ENCODE measurements at regions not wholly inside any gene's neighbourhood (a gene's known extent, or its start where the extent isn't known, plus 50 kb on each side); places are given as distances from the start of the nearest gene placed in this dataset.

DNA sequence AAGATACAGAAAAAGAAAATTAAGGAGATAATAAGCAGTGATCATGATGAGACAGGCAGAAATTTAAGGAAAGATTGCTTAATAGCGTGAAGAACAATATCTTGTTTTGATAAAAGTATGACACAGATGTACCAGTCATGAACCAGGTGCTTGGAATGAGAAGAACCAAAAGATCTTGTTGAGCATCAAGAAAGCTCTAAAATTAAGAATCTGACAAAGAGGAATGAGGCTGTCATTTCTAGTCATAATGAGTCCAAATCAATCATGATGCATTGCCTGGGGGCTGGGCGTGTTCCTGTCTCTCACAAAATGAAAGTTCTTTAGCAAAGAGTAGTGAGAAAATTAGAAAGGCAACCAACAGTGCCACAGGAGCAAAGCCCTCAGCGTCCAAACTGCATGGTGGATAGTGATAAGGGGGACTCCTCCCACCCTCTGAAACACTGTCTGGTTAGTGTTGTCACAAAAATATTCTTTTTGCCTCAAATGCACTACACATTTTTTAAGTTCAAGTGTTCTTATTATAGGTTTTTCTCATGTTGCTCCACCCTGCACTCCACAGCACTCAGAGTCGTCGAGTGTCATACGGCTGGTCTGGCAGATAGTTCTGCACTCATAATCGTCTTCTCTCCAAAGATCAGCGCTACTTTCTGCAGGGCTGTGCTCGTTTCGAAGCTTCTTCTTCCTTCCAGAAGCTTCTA, 439.6 kb downstream of the TNS3 start:
- no peaks in the 10 kb centered on the region for H3K36me3 ChIP-seq
- peaks cover 0 to 10% (median 0%) of the 10 kb centered on the region in 12 donors for H3K4me1 ChIP-seq
- intact Hi-C loops (cut with DNase I): no loop called here
- H3K27me3 ChIP-seq: no peaks in the 10 kb centered on the region
- ATAC-seq (no peak), DNase-seq (no peak)
- 77 to 84% (median 79%) methylated on average over 10 of the region's 10 CpGs for WGBS, 4 donors
- no peaks in the 10 kb centered on the region for H3K9me3 ChIP-seq
- no peak overlapping the region for H3K4me3 ChIP-seq
- no peak for TF ChIP-seq POLR2A (IDR thresholded peaks at IDR 0.05)
- TF ChIP-seq, protein P1, sequence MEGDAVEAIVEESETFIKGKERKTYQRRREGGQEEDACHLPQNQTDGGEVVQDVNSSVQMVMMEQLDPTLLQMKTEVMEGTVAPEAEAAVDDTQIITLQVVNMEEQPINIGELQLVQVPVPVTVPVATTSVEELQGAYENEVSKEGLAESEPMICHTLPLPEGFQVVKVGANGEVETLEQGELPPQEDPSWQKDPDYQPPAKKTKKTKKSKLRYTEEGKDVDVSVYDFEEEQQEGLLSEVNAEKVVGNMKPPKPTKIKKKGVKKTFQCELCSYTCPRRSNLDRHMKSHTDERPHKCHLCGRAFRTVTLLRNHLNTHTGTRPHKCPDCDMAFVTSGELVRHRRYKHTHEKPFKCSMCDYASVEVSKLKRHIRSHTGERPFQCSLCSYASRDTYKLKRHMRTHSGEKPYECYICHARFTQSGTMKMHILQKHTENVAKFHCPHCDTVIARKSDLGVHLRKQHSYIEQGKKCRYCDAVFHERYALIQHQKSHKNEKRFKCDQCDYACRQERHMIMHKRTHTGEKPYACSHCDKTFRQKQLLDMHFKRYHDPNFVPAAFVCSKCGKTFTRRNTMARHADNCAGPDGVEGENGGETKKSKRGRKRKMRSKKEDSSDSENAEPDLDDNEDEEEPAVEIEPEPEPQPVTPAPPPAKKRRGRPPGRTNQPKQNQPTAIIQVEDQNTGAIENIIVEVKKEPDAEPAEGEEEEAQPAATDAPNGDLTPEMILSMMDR (IDR thresholded peaks at IDR 0.05): no peak
- no peak overlapping the region for H3K27ac ChIP-seq

DNA sequence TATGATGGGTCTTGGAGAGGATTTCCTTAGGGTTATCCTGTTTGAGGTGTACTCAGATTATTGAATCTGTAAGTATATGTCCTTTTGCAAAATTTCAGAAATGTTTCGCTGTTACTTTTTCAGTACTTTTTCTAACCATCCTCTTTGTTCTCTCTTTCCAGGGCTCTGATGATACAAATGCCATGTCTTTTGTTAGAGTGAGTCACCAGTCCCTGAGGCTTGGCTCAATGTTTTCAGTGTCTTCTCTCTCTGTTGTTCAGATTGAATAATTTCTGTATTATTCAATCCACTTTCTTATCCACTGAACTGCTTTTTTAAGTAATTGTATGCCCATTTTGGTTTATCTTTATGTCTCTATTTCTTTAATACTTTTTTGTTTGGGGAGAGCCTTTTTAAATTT, 449.4 kb downstream of the TNS3 start:
- 88 to 97% (median 96%) methylated on average over 1 of the region's 1 CpG for WGBS, 4 donors
- intact Hi-C loops (cut with DNase I): no loop called here
- no peak for TF ChIP-seq POLR2A (IDR thresholded peaks at IDR 0.05)
- TF ChIP-seq, protein P1 (IDR thresholded peaks at IDR 0.05): no peak

DNA sequence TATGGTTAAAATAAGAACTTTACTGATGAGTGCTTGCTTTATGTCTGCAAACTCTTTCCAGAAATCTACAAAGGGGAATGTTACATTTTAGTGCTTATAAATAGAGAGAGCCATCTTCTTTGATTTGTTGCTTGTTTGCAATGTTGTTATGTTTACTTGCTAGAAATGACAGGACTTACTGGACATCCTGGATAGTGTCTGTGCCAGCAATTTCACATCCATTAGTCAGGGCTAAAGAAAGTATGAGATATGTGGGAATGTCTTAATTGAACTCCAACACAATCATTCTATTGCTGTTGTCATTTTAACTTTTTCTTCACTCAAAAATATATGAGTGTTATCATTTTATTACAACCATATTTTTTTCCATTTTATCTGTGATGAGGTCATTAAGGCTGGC, 453.2 kb downstream of the TNS3 start:
- no peak for DNase-seq
- no peaks in the 10 kb centered on the region for H3K36me3 ChIP-seq
- TF ChIP-seq POLR2A (IDR thresholded peaks at IDR 0.05): no peak
- TF ChIP-seq, protein P1 (IDR thresholded peaks at IDR 0.05): no peak
- intact Hi-C loops (cut with DNase I): no loop called here
- H3K4me3 ChIP-seq: no peak overlapping the region
- ATAC-seq: no peak
- H3K9me3 ChIP-seq: no peaks in the 10 kb centered on the region
- H3K4me1 ChIP-seq: peaks cover 0 to 6% (median 0%) of the 10 kb centered on the region in 12 donors
- H3K27me3 ChIP-seq: no peaks in the 10 kb centered on the region
- H3K27ac ChIP-seq: no peak overlapping the region

More for the DNA sequence above, 449.4 kb downstream of the TNS3 start:
- no peak for ATAC-seq
- H3K27ac ChIP-seq: no peak overlapping the region
- H3K27me3 ChIP-seq: no peaks in the 10 kb centered on the region
- H3K36me3 ChIP-seq: no peaks in the 10 kb centered on the region
- DNase-seq: no peak
- no peaks in the 10 kb centered on the region for H3K9me3 ChIP-seq
- H3K4me3 ChIP-seq: no peak overlapping the region
- H3K4me1 ChIP-seq: peaks cover 0 to 6% (median 0%) of the 10 kb centered on the region in 12 donors

DNA sequence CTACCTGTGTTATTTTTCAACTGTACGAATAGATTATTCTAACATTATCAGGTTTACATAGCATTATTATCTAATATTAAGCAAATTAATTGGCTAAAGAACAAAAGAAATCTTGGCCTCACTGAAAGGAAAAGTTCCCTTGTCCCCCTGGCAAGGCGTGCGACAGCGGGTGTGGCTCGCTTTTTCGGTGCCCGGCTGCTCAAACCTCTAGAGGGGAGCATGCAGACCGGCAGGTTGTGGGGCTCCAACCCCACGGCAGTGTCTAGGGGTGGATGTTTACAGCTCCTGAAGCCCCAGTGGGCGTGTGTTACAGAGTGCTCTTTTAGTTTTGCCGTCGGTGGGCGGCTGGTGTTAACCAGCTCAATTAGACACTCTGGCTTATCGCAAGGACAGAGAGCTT, 456.4 kb downstream of the TNS3 start:
- TF ChIP-seq POLR2A (IDR thresholded peaks at IDR 0.05): no peak
- TF ChIP-seq, protein P1 (IDR thresholded peaks at IDR 0.05): no peak
- intact Hi-C loops (cut with DNase I): no loop called here
- H3K9me3 ChIP-seq: no peaks in the 10 kb centered on the region
- H3K4me1 ChIP-seq: peaks cover 0 to 6% (median 0%) of the 10 kb centered on the region in 12 donors
- H3K27me3 ChIP-seq: no peaks in the 10 kb centered on the region
- ATAC-seq (no peak), DNase-seq (no peak)
- H3K4me3 ChIP-seq: no peak overlapping the region
- no peaks in the 10 kb centered on the region for H3K36me3 ChIP-seq
- no peak overlapping the region for H3K27ac ChIP-seq
- WGBS, 4 donors: 92 to 97% (median 93%) methylated on average over 14 of the region's 14 CpGs

Measured in heart left ventricle (tissue), 16 donors.